C4-2B (cell line): ENCODE measurements at regions not wholly inside any gene's neighbourhood (a gene's known extent, or its start where the extent isn't known, plus 50 kb on each side); places are given as distances from the start of the nearest gene placed in this dataset.

Source experiments
- H3K27ac ChIP-seq: fragments of 450-650 bp; 2 replicates; pipeline ENCODE4 v1.5.1; 2017
- CTCF ChIP-seq: fragments of 450-650 bp; conservative IDR thresholded peaks from 2 replicates; pipeline ENCODE4 v1.5.1; 2017; ENCODE audit warnings: mild to moderate bottlenecking
- ZFX ChIP-seq: fragments of 450-650 bp; IDR thresholded peaks from 2 replicates; pipeline ENCODE4 v1.6.1; 2017

DNA sequence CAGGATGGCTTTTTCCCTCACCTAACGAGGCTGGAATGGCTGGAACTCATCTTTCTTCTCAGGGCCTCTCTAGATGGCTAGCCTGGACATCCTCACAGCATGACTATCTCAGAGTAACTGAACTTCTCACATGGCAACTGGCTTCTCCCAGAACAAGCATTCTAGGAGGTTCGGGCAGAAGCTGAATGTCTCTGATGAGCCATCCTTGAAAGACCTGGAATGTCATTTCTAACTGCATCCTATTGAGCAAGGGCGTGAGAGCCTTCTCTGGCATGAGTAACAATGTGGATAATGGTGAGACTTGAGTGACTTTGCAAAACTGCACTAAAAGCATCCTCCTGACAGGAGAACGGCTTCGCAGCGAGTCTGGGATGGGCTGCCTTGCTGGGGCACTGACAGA lies 487.7 kb downstream of the MAT2B start:
- TF ChIP-seq CTCF = no peak
- no peak for TF ChIP-seq ZFX
- no peak overlapping the region for H3K27ac ChIP-seq

- TF ChIP-seq CTCF (no peak), ZFX (no peak)
Measured at GRCh38 chr5:163995206-163995605, 489.8 kb downstream of the MAT2B start.

GRCh38 chr5:163997965-163998364 lies 492.5 kb downstream of the MAT2B start:
- no peak for TF ChIP-seq ZFX
- TF ChIP-seq CTCF = no peak

More at GRCh38 chr5:163995206-163995605, 489.8 kb downstream of the MAT2B start:
- H3K27ac ChIP-seq = no peak overlapping the region

DNA sequence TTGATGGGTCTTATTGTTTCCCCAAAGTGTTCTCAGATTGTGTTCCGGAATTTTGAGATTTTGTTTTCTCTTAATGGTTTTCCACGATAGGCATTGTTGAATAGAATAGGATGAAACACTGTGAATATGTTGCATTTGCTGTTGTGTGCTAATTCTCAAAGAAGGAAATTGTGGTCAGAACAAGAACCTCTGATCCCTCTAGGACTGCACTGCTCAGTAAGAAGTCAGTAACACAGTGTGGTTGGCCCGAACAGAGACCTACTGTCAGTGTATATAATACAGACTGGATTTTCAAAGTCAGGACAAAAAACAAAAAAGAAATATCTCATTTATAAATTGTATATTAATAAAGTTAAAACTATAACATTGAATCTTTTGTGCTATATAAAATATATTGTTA lies 494.8 kb downstream of the MAT2B start:
- no peak overlapping the region for H3K27ac ChIP-seq
- TF ChIP-seq CTCF = no peak
- no peak for TF ChIP-seq ZFX

More at GRCh38 chr5:163997965-163998364, 492.5 kb downstream of the MAT2B start:
- no peak overlapping the region for H3K27ac ChIP-seq

- no peak for TF ChIP-seq CTCF
- no peak for TF ChIP-seq ZFX
- no peak overlapping the region for H3K27ac ChIP-seq
Measured at GRCh38 chr5:164000819-164001218, 495.4 kb downstream of the MAT2B start.

GRCh38 chr5:164002214-164002613 lies 496.8 kb downstream of the MAT2B start:
- H3K27ac ChIP-seq = no peak overlapping the region

DNA sequence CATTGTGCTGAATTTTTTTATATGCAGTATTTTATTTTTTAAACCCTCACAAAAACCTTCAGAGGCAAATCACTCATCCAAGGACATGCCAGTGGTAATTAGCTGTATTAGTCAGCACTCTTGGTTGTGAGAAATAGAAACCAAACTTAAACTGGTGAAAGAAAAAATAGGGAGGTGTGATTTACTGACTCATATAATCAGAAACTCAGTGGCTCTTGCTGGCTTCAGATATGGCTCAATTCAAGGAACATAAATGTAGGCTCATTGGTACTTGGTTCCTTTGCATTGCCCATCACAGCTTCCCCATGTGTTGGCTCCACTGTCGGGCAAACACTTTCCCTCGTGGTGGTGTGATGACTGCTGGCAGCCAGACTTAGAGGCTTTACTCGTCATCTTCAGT lies 497.2 kb downstream of the MAT2B start:
- no peak overlapping the region for H3K27ac ChIP-seq
- TF ChIP-seq CTCF = no peak

More at GRCh38 chr5:164002214-164002613, 496.8 kb downstream of the MAT2B start:
- TF ChIP-seq ZFX (no peak), CTCF (no peak)
